PC-9 (cell line): ENCODE measurements at regions not wholly inside any gene's neighbourhood (a gene's known extent, or its start where the extent isn't known, plus 50 kb on each side); places are given as distances from the start of the nearest gene placed in this dataset.

Experiments
- BruUV-seq: library from RNA; stranded (reverse); fragments of 400-500 nt; replicated peaks from 2 replicates; lab custom pipeline; 2021; lab: Mats Ljungman, UMichigan
- CTCF ChIA-PET: fragments of 300-600 bp; sonication (Branson Sonifier 250); formaldehyde crosslinking; loops from one replicate; lab custom pipeline; 2022; ENCODE audit warnings: antibody characterized with exemption; lab: Charles Lee
- POLR2A ChIA-PET: fragments of 300-600 bp; sonication (Branson Sonifier 250); formaldehyde crosslinking; loops from one replicate; lab custom pipeline; 2022; ENCODE audit warnings: antibody characterized with exemption; ENCODE audit not compliant: unreplicated experiment; lab: Charles Lee
- DNase-seq, 2 experiments: peaks; one replicate each; pipeline versions ENCODE4 v3.0.0 to v3.0.0-alpha.2; 2015 to 2022; ENCODE audit warnings: mixed read lengths in 1 of 2
- H2AFZ ChIP-seq: fragments of 200-600 bp; sonication (generic); 2 replicates; pipeline ENCODE4 v1.8.1; 2017; ENCODE audit warnings: antibody characterized with exemption
- H3F3A ChIP-seq: fragments of 200-600 bp; sonication (generic); 2 replicates; pipeline ENCODE4 v1.8.1; 2017; ENCODE audit warnings: antibody characterized with exemption, mild to moderate bottlenecking, low read depth; ENCODE audit not compliant: insufficient read depth
- H3K27ac ChIP-seq: fragments of 200-600 bp; sonication (generic); 2 replicates; pipeline ENCODE4 v1.6.1; 2016; ENCODE audit warnings: mixed run types
- H3K27me3 ChIP-seq: fragments of 200-600 bp; sonication (generic); 2 replicates; pipeline ENCODE4 v1.6.1; 2016; ENCODE audit warnings: low read depth, mixed run types; ENCODE audit not compliant: insufficient read depth
- H3K36me3 ChIP-seq: fragments of 200-600 bp; sonication (generic); 2 replicates; pipeline ENCODE4 v1.6.1; 2016; ENCODE audit warnings: low read depth, mixed run types
- H3K4me1 ChIP-seq: fragments of 200-600 bp; sonication (generic); replicated peaks from 2 replicates; pipeline ENCODE4 v1.6.1; 2016; ENCODE audit warnings: mixed run types; ENCODE audit not compliant: insufficient read depth
- H3K4me2 ChIP-seq: fragments of 200-600 bp; sonication (generic); 2 replicates; pipeline ENCODE4 v1.6.1; 2017; ENCODE audit warnings: mixed run types
- H3K4me3 ChIP-seq: fragments of 200-600 bp; sonication (generic); 2 replicates; pipeline ENCODE4 v1.6.1; 2016; ENCODE audit warnings: mixed run types
- H3K79me2 ChIP-seq: fragments of 200-600 bp; sonication (generic); 2 replicates; pipeline ENCODE4 v1.6.1; 2017; ENCODE audit warnings: low read depth, mixed run types
- H3K9me2 ChIP-seq: fragments of 200-600 bp; sonication (generic); 2 replicates; pipeline ENCODE4 v1.8.1; 2017; ENCODE audit warnings: mild to moderate bottlenecking; ENCODE audit not compliant: insufficient read depth
- H3K9me3 ChIP-seq: fragments of 200-600 bp; sonication (generic); 2 replicates; pipeline ENCODE4 v1.8.1; 2016; ENCODE audit warnings: low read depth; ENCODE audit not compliant: insufficient read depth
- H4K20me1 ChIP-seq: fragments of 200-600 bp; sonication (generic); 2 replicates; pipeline ENCODE4 v1.8.1; 2017; ENCODE audit not compliant: insufficient read depth
- EZH2 ChIP-seq: fragments of 200-600 bp; sonication (generic); IDR thresholded peaks from 2 replicates; pipeline ENCODE4 v1.8.0; 2017; ENCODE audit warnings: antibody characterized with exemption, low read depth
- intact Hi-C: fragments of 100-400 bp; cut with micrococcal nuclease; formaldehyde crosslinking; loops from one replicate; pipeline ENCODE4 v1.10.0; 2022; ENCODE audit not compliant: unreplicated experiment
- TF ChIP-seq, protein P1 (sequence below): fragments of 200-600 bp; sonication (generic); conservative IDR thresholded peaks from 2 replicates; pipeline ENCODE4 v1.6.1; 2017; ENCODE audit warnings: mixed run types, antibody characterized with exemption, mild to moderate bottlenecking, moderate library complexity

DNA sequence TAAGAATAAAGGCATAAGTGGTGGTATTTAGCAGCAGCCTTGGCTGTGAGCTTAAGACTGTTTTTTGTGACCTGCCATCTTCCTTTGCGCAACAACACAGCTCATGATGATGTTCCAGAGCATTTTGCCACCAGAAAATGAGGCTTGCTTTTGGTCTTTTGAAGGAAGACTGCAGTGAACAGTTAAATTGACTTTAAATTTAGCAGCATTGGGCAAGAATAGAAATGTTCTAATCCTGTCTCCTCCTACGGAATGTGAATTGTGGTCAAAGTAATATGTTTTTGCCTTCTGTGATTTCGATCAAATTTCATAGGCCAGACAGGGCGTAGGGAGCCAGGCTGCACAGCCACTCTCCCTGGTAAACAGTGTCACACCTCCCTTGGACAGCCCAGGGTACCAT lies 460.7 kb upstream of the RASGRP1 start:
- no peaks in the 10 kb centered on the region for H3K4me1 ChIP-seq
- no peak overlapping the region for H3K4me2 ChIP-seq
- ChIA-PET POLR2A (no interaction called here), CTCF (no interaction called here)
- H3K27me3 ChIP-seq, result no peaks in the 10 kb centered on the region
- H3F3A ChIP-seq, result no peaks in the 10 kb centered on the region
- H3K9me2 ChIP-seq, result no peaks in the 10 kb centered on the region
- H3K9me3 ChIP-seq, result no peaks in the 10 kb centered on the region
- no peak overlapping the region for H3K4me3 ChIP-seq
- TF ChIP-seq EZH2, result no peak
- TF ChIP-seq, protein P1, sequence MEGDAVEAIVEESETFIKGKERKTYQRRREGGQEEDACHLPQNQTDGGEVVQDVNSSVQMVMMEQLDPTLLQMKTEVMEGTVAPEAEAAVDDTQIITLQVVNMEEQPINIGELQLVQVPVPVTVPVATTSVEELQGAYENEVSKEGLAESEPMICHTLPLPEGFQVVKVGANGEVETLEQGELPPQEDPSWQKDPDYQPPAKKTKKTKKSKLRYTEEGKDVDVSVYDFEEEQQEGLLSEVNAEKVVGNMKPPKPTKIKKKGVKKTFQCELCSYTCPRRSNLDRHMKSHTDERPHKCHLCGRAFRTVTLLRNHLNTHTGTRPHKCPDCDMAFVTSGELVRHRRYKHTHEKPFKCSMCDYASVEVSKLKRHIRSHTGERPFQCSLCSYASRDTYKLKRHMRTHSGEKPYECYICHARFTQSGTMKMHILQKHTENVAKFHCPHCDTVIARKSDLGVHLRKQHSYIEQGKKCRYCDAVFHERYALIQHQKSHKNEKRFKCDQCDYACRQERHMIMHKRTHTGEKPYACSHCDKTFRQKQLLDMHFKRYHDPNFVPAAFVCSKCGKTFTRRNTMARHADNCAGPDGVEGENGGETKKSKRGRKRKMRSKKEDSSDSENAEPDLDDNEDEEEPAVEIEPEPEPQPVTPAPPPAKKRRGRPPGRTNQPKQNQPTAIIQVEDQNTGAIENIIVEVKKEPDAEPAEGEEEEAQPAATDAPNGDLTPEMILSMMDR, result no peak
- H3K27ac ChIP-seq, result no peak overlapping the region
- H3K36me3 ChIP-seq, result no peaks in the 10 kb centered on the region
- H4K20me1 ChIP-seq, result no peaks in the 10 kb centered on the region
- H2AFZ ChIP-seq, result no peak overlapping the region
- no peak for DNase-seq
- intact Hi-C loops, result no loop called here
- H3K79me2 ChIP-seq, result no peaks in the 10 kb centered on the region
- no TSS peak for BruUV-seq

DNA sequence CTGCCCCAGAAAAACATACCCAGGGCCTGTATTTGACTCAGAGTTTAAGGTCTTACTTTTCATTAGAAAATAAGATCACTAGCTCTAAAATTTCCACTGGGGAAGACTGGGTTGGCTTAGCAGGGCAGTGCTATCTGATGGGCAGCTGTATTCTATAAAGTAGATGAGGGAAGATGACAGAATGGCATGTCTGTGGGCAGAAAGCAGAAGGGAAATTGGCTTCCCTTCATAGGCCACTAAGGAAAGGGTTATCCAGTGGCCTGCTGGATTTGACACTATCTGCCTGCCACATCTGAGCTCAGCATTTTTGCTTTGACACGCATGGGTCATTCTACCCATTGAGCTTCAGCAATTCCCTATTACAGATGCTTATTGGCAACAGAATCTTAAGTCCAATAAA lies 461.3 kb upstream of the RASGRP1 start:
- Histone ChIP-seq H3K9me3 (no peaks in the 10 kb centered on the region; the same call in 1 of the 2 replicates), H3K4me3 (no peak overlapping the region), H3K27me3 (no peaks in the 10 kb centered on the region), H2AFZ (no peak overlapping the region), H4K20me1 (no peaks in the 10 kb centered on the region), H3K27ac (no peak overlapping the region), H3F3A (no peaks in the 10 kb centered on the region), H3K4me1 (no peaks in the 10 kb centered on the region), H3K4me2 (no peak overlapping the region), H3K36me3 (no peaks in the 10 kb centered on the region), H3K79me2 (no peaks in the 10 kb centered on the region), H3K9me2 (no peaks in the 10 kb centered on the region)
- no peak for TF ChIP-seq EZH2
- TF ChIP-seq, protein P1, result no peak
- DNase-seq, result no peak
- ChIA-PET POLR2A (no interaction called here), CTCF (no interaction called here)
- intact Hi-C loops, result no loop called here
- BruUV-seq, result no TSS peak

DNA sequence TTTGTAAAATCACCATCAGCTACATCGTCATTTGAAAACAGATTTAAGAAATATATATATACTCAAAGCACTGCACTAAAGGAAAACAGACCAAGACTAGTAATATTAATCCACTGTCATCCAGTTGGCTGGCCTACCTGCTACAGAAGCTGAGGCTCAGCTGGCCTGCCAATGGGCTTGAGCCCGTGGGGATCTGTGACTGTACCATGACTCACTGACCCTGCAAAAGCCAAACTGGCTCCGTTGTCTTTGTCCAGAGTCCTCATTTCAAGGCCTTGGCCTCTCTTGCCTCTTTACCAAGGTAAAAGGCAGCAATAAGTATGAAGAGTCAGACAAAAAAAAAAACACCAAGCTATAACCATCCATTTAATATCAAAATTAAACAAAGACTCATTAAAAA lies 463.5 kb upstream of the RASGRP1 start:
- Histone ChIP-seq H3K36me3 (no peaks in the 10 kb centered on the region), H3K4me3 (no peak overlapping the region), H2AFZ (no peak overlapping the region), H3K27ac (no peak overlapping the region), H3K4me1 (no peaks in the 10 kb centered on the region), H3F3A (no peaks in the 10 kb centered on the region), H3K27me3 (no peaks in the 10 kb centered on the region), H3K4me2 (no peak overlapping the region), H3K9me2 (no peaks in the 10 kb centered on the region), H4K20me1 (no peaks in the 10 kb centered on the region), H3K79me2 (no peaks in the 10 kb centered on the region), H3K9me3 (no peaks in the 10 kb centered on the region; the same call in 1 of the 2 replicates)
- ChIA-PET POLR2A (interaction anchor here (0.7 kb wide), 1 partner anchor 92 kb away, joined by 4 read pairs; no protein-coding TSS in a partner anchor), CTCF (interaction anchor here (0.7 kb wide), 1 partner anchor 95 kb away, joined by 7 read pairs; no protein-coding TSS in a partner anchor)
- intact Hi-C loops, result no loop called here
- no peak for TF ChIP-seq EZH2
- TF ChIP-seq, protein P1, result no peak
- no TSS peak for BruUV-seq
- peak in 1 of 2 experiments; percentile 8 for DNase-seq
